Duodenal mucosa (tissue), 2 donors: ENCODE measurements at regions not wholly inside any gene's neighbourhood (a gene's known extent, or its start where the extent isn't known, plus 50 kb on each side); places are given as distances from the start of the nearest gene placed in this dataset.
"Not testable (repeated sequence)": the region's sequence is repeated elsewhere in the genome, so short reads cannot be mapped to it uniquely, and the experiment has no call there.

Source experiments
- H3K27ac ChIP-seq: one replicate; pipeline ENCODE4 v1.7.0; 2013; ENCODE audit warnings: low read depth, low read length
- H3K27me3 ChIP-seq, 2 donors: one replicate each; pipeline ENCODE4 v1.7.0; 2013; ENCODE audit warnings: low read length in 2 of 2, control low read depth in 1 of 2; ENCODE audit not compliant: insufficient read depth in 2 of 2, control insufficient read depth in 1 of 2
- H3K36me3 ChIP-seq, 2 donors: one replicate each; pipeline ENCODE4 v1.7.0; 2013; ENCODE audit warnings: low read length in 2 of 2, control low read depth in 1 of 2; ENCODE audit not compliant: insufficient read depth in 2 of 2, control insufficient read depth in 1 of 2
- H3K4me1 ChIP-seq, 2 donors: one replicate each; pipeline ENCODE4 v1.7.0; 2013; ENCODE audit warnings: low read length in 2 of 2, control low read depth in 1 of 2; ENCODE audit not compliant: insufficient read depth in 2 of 2, control insufficient read depth in 1 of 2
- H3K4me3 ChIP-seq, 2 donors: one replicate each; pipeline ENCODE4 v1.7.0; 2013; ENCODE audit warnings: low read length in 2 of 2, low read depth in 1 of 2
- H3K9ac ChIP-seq, 2 donors: one replicate each; pipeline ENCODE4 v1.7.0; 2013; ENCODE audit warnings: low read length in 2 of 2, low read depth in 1 of 2
- H3K9me3 ChIP-seq, 2 donors: one replicate each; pipeline ENCODE4 v1.7.0; 2013; ENCODE audit warnings: low read length in 2 of 2, control low read depth in 1 of 2; ENCODE audit not compliant: control insufficient read depth in 1 of 2

- peaks cover 4 to 12% of the 10 kb centered on the region in 2 donors for H3K27me3 ChIP-seq
- H3K27ac ChIP-seq: no peak overlapping the region
- H3K9ac ChIP-seq: no peak overlapping the region
- no peaks in the 10 kb centered on the region for H3K4me1 ChIP-seq
- no peaks in the 10 kb centered on the region for H3K36me3 ChIP-seq
- no peak overlapping the region for H3K4me3 ChIP-seq
- H3K9me3 ChIP-seq: no peaks in the 10 kb centered on the region
Measured at GRCh38 chr18:51561821-51562220, 364.3 kb upstream of the MEX3C start.

- Histone ChIP-seq H3K9ac (no peak overlapping the region), H3K27me3 (peaks cover 4 to 12% of the 10 kb centered on the region in 2 donors), H3K4me3 (no peak overlapping the region), H3K36me3 (no peaks in the 10 kb centered on the region), H3K27ac (no peak overlapping the region), H3K4me1 (no peaks in the 10 kb centered on the region), H3K9me3 (no peaks in the 10 kb centered on the region)
Measured at GRCh38 chr18:51562866-51563265, 365.4 kb upstream of the MEX3C start.

GRCh38 chr18:51563396-51563795 lies 365.9 kb upstream of the MEX3C start:
- Histone ChIP-seq H3K9me3 (no peaks in the 10 kb centered on the region), H3K9ac (no peak overlapping the region), H3K27ac (no peak overlapping the region), H3K4me1 (no peaks in the 10 kb centered on the region), H3K36me3 (no peaks in the 10 kb centered on the region), H3K27me3 (peaks cover 4 to 12% of the 10 kb centered on the region in 2 donors), H3K4me3 (no peak overlapping the region)

GRCh38 chr18:51568151-51568550 lies 370.7 kb upstream of the MEX3C start:
- Histone ChIP-seq H3K9ac (no peak overlapping the region), H3K4me3 (no peak overlapping the region), H3K36me3 (no peaks in the 10 kb centered on the region), H3K27me3 (peaks cover 3 to 4% of the 10 kb centered on the region in 2 donors), H3K27ac (no peak overlapping the region), H3K4me1 (no peaks in the 10 kb centered on the region), H3K9me3 (no peaks in the 10 kb centered on the region)

- Histone ChIP-seq H3K4me1 (no peaks in the 10 kb centered on the region), H3K4me3 (no peak overlapping the region), H3K27ac (no peak overlapping the region), H3K9me3 (no peaks in the 10 kb centered on the region), H3K36me3 (no peaks in the 10 kb centered on the region), H3K9ac (no peak overlapping the region), H3K27me3 (peaks cover 3 to 4% of the 10 kb centered on the region in 2 donors)
Measured at GRCh38 chr18:51569153-51569552, 371.7 kb upstream of the MEX3C start.

- Histone ChIP-seq H3K9ac (no peak overlapping the region), H3K4me1 (no peaks in the 10 kb centered on the region), H3K27ac (no peak overlapping the region), H3K4me3 (no peak overlapping the region), H3K9me3 (no peaks in the 10 kb centered on the region), H3K36me3 (no peaks in the 10 kb centered on the region), H3K27me3 (peaks cover under 1 to 3% of the 10 kb centered on the region in 2 donors)
Measured at GRCh38 chr18:51569561-51569960, 372.1 kb upstream of the MEX3C start.

- H3K9me3 ChIP-seq, H3K4me3 ChIP-seq, H3K36me3 ChIP-seq, H3K27ac ChIP-seq, H3K9ac ChIP-seq, H3K4me1 ChIP-seq, H3K27me3 ChIP-seq: not testable (repeated sequence)
Measured at GRCh38 chr18:51570071-51570470, 372.6 kb upstream of the MEX3C start.

- not testable (repeated sequence) for H3K36me3 ChIP-seq, H3K27ac ChIP-seq, H3K27me3 ChIP-seq, H3K4me1 ChIP-seq, H3K9me3 ChIP-seq, H3K4me3 ChIP-seq, H3K9ac ChIP-seq
Measured at GRCh38 chr18:51573886-51574285, 376.4 kb upstream of the MEX3C start.

- no peaks in the 10 kb centered on the region for H3K36me3 ChIP-seq
- no peaks in the 10 kb centered on the region for H3K4me1 ChIP-seq
- peaks cover 2 to 6% of the 10 kb centered on the region in 2 donors for H3K9me3 ChIP-seq
- no peak overlapping the region for H3K9ac ChIP-seq
- no peak overlapping the region for H3K4me3 ChIP-seq
- no peak overlapping the region for H3K27ac ChIP-seq
- H3K27me3 ChIP-seq: no peaks in the 10 kb centered on the region
Measured at GRCh38 chr18:51575171-51575570, 377.7 kb upstream of the MEX3C start.

- H3K36me3 ChIP-seq: no peaks in the 10 kb centered on the region
- no peak overlapping the region for H3K4me3 ChIP-seq
- peaks cover 2 to 6% of the 10 kb centered on the region in 2 donors for H3K9me3 ChIP-seq
- no peak overlapping the region for H3K9ac ChIP-seq
- no peaks in the 10 kb centered on the region for H3K27me3 ChIP-seq
- no peak overlapping the region for H3K27ac ChIP-seq
- no peaks in the 10 kb centered on the region for H3K4me1 ChIP-seq
Measured at GRCh38 chr18:51578406-51578980, 381.0 kb upstream of the MEX3C start.

- Histone ChIP-seq H3K36me3 (no peaks in the 10 kb centered on the region), H3K27me3 (peaks cover 0 to 5% of the 10 kb centered on the region in 2 donors), H3K9ac (no peak overlapping the region), H3K9me3 (peaks cover 2 to 6% of the 10 kb centered on the region in 2 donors), H3K4me1 (no peaks in the 10 kb centered on the region), H3K27ac (no peak overlapping the region), H3K4me3 (no peak overlapping the region)
Measured at GRCh38 chr18:51580580-51580979, 383.1 kb upstream of the MEX3C start.
